Type B pancreatic cell (in vitro differentiated cells): ENCODE measurements at regions not wholly inside any gene's neighbourhood (a gene's known extent, or its start where the extent isn't known, plus 50 kb on each side); places are given as distances from the start of the nearest gene placed in this dataset.
A peak's percentile ranks its signal among the peaks of the same experiment; 100 is the strongest.

Source experiments
- DNase-seq: peaks from one replicate; pipeline ENCODE4 v3.0.0; 2021; ENCODE audit warnings: mixed read lengths; ENCODE audit not compliant: unreplicated experiment; ENCODE audit errors: extremely low spot score
- H3K27ac Mint-ChIP-seq: 2 replicates; pipeline ENCODE4 v1.8.0; 2021; ENCODE audit warnings: mild to moderate bottlenecking, mixed read lengths
- H3K27me3 Mint-ChIP-seq: 2 replicates; pipeline ENCODE4 v1.8.0; 2021; ENCODE audit warnings: mixed read lengths
- H3K36me3 Mint-ChIP-seq: 2 replicates; pipeline ENCODE4 v1.8.0; 2021; ENCODE audit warnings: mixed read lengths
- H3K4me1 Mint-ChIP-seq: one replicate; pipeline ENCODE4 v1.8.0; 2021; ENCODE audit warnings: mixed read lengths; ENCODE audit not compliant: unreplicated experiment
- H3K4me3 Mint-ChIP-seq: 2 replicates; pipeline ENCODE4 v1.8.0; 2021; ENCODE audit warnings: mild to moderate bottlenecking, mixed read lengths
- H3K9me3 Mint-ChIP-seq: 2 replicates; pipeline ENCODE4 v1.8.0; 2021; ENCODE audit warnings: mixed read lengths
- CTCF ChIP-seq: fragments of 200-600 bp; sonication (generic); conservative IDR thresholded peaks from 2 replicates; pipeline ENCODE4 v1.5.0; 2021; ENCODE audit warnings: antibody characterized with exemption, mild to moderate bottlenecking

GRCh38 chr22:47373648-47374272 lies 611.3 kb downstream of the TBC1D22A start:
- Mint-ChIP-seq H3K27me3 (no peaks in the 10 kb centered on the region), H3K4me3 (no peak overlapping the region), H3K27ac (no peak overlapping the region), H3K4me1 (no peaks in the 10 kb centered on the region), H3K9me3 (peaks cover 9% of the 10 kb centered on the region), H3K36me3 (no peaks in the 10 kb centered on the region)
- no peak for DNase-seq
- no peak for TF ChIP-seq CTCF

GRCh38 chr22:47372596-47373385 lies 610.3 kb downstream of the TBC1D22A start:
- no peaks in the 10 kb centered on the region for H3K27me3 Mint-ChIP-seq
- peak; percentile 49 for DNase-seq
- peaks cover 4% of the 10 kb centered on the region for H3K9me3 Mint-ChIP-seq
- no peak overlapping the region for H3K27ac Mint-ChIP-seq
- no peak for TF ChIP-seq CTCF
- H3K4me1 Mint-ChIP-seq: no peaks in the 10 kb centered on the region
- no peak overlapping the region for H3K4me3 Mint-ChIP-seq
- H3K36me3 Mint-ChIP-seq: no peaks in the 10 kb centered on the region

- Mint-ChIP-seq H3K9me3 (peaks cover 4% of the 10 kb centered on the region), H3K36me3 (no peaks in the 10 kb centered on the region), H3K27ac (no peak overlapping the region), H3K4me1 (no peaks in the 10 kb centered on the region), H3K27me3 (no peaks in the 10 kb centered on the region), H3K4me3 (no peak overlapping the region)
- DNase-seq: peak; percentile 54
- no peak for TF ChIP-seq CTCF
Measured at GRCh38 chr22:47372111-47372581, 609.7 kb downstream of the TBC1D22A start.

GRCh38 chr22:47371263-47372090 lies 609.0 kb downstream of the TBC1D22A start:
- Mint-ChIP-seq H3K27ac (no peak overlapping the region), H3K4me1 (no peaks in the 10 kb centered on the region), H3K9me3 (peaks cover 4% of the 10 kb centered on the region), H3K4me3 (no peak overlapping the region), H3K36me3 (no peaks in the 10 kb centered on the region), H3K27me3 (no peaks in the 10 kb centered on the region)
- peak; percentile 45 for DNase-seq
- no peak for TF ChIP-seq CTCF

- Mint-ChIP-seq H3K27me3 (no peaks in the 10 kb centered on the region), H3K27ac (no peak overlapping the region), H3K4me3 (no peak overlapping the region), H3K36me3 (no peaks in the 10 kb centered on the region), H3K4me1 (no peaks in the 10 kb centered on the region), H3K9me3 (peaks cover 4% of the 10 kb centered on the region)
- peak; percentile 60 for DNase-seq
- no peak for TF ChIP-seq CTCF
Measured at GRCh38 chr22:47370448-47371262, 608.2 kb downstream of the TBC1D22A start.
